ENCODE measurements at regions not wholly inside any gene's neighbourhood (a gene's known extent, or its start where the extent isn't known, plus 50 kb on each side); places are given as distances from the start of the nearest gene placed in this dataset.

DNA sequence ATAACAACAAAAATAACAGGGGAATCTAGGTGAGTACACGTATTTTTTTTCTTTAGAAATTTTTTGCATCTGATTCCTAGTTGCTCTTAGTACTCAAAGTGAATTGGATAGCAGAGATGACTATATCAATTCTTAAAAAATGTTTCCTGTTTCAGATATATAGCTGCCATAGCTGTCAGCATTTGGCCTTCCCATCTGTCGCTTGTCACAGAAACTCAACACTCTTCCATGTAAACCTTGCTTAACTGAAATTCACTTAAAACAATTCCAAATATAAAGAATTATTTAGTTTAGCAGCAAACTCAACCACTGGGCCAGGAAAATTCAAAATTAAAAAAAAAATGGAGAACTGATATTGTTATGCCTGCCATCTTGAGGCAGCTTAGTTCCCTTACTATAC lies 807.5 kb downstream of the IGSF11 start:
- no peak for TF ChIP-seq CTCF (IDR thresholded peaks at IDR 0.05)
- intact Hi-C loops (cut with DNase I) = no loop called here
- Histone ChIP-seq H3K27me3 (ENCODE audit: insufficient read depth in 3 of 3, low read length in 2 of 3) (no peaks in the 10 kb centered on the region), H3K4me3 (no peak overlapping the region), H3K36me3 (ENCODE audit: insufficient read depth in 1 of 2, low read depth in 1 of 2) (no peaks in the 10 kb centered on the region), H3K4me1 (no peaks in the 10 kb centered on the region), H3K9me3 (no peaks in the 10 kb centered on the region), H3K27ac (no peak overlapping the region)
- WGBS, 3 donors = 69 to 81% (median 73%) methylated on average over 2 of the region's 2 CpGs
- no peak for ATAC-seq
- no peak for DNase-seq

GRCh38 chr3:118228151-118228550 lies 806.5 kb downstream of the IGSF11 start:
- ATAC-seq = no peak
- intact Hi-C loops (cut with DNase I) = no loop called here
- no peak for DNase-seq
- 53 to 68% (median 59%) methylated on average over 1 of the region's 1 CpG for WGBS, 3 donors
- Histone ChIP-seq H3K27me3 (ENCODE audit: insufficient read depth in 3 of 3, low read length in 2 of 3) (no peaks in the 10 kb centered on the region), H3K27ac (no peak overlapping the region), H3K4me1 (no peaks in the 10 kb centered on the region), H3K9me3 (no peaks in the 10 kb centered on the region), H3K4me3 (no peak overlapping the region), H3K36me3 (ENCODE audit: insufficient read depth in 1 of 2, low read depth in 1 of 2) (no peaks in the 10 kb centered on the region)
- no peak for TF ChIP-seq CTCF (IDR thresholded peaks at IDR 0.05)

DNA sequence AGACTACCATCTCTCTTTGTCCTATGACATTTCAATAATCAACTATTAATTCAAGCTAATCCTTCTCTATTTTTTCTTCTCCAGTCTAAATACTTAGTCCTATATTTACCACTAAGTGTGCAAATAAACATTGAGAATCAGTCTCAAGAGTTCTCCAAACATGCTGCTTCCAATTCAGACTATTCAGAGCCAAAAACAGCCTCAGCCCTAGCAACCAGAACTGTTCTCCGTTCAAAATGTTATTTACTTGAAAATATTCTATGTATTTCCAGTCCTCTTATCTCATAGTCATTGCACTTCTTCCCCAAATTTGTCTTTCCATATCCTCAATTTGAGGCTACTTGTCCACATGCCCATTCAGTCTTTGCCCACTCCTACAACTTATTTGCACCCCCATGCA lies 805.5 kb downstream of the IGSF11 start:
- intact Hi-C loops (cut with DNase I) = no loop called here
- Histone ChIP-seq H3K36me3 (ENCODE audit: insufficient read depth in 1 of 2, low read depth in 1 of 2) (no peaks in the 10 kb centered on the region), H3K4me1 (no peaks in the 10 kb centered on the region), H3K27me3 (ENCODE audit: insufficient read depth in 3 of 3, low read length in 2 of 3) (no peaks in the 10 kb centered on the region), H3K4me3 (no peak overlapping the region), H3K27ac (no peak overlapping the region), H3K9me3 (no peaks in the 10 kb centered on the region)
- ATAC-seq (no peak), DNase-seq (no peak)
- no peak for TF ChIP-seq CTCF (IDR thresholded peaks at IDR 0.05)
- 62 to 66% (median 63%) methylated on average over 1 of the region's 1 CpG for WGBS, 3 donors

DNA sequence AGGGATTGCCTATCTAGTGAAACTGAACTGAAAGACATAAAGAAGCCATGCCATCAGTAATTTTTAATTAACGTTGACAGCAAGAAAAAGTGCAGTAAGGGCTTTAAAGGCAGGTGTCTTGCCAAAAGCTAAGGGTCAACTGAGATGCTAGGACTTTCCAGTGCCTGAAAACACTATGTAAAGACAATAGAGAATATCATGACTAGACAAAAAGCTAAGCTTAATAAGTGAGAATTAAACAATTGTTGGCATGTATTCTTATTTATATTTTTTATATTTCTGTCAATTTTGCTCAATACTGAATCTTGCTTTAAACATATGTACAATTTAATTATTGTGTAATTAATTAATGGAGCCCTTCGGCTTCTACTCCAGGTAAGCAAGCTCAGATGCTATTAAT lies 803.1 kb downstream of the IGSF11 start:
- WGBS, 3 donors = 60 to 74% (median 72%) methylated on average over 2 of the region's 2 CpGs
- no peak for DNase-seq
- Histone ChIP-seq H3K27me3 (ENCODE audit: insufficient read depth in 3 of 3, low read length in 2 of 3) (no peaks in the 10 kb centered on the region), H3K36me3 (ENCODE audit: insufficient read depth in 1 of 2, low read depth in 1 of 2) (no peaks in the 10 kb centered on the region), H3K9me3 (no peaks in the 10 kb centered on the region), H3K4me3 (no peak overlapping the region), H3K4me1 (no peaks in the 10 kb centered on the region), H3K27ac (no peak overlapping the region)
- intact Hi-C loops (cut with DNase I) = no loop called here
- TF ChIP-seq CTCF (IDR thresholded peaks at IDR 0.05) = no peak
- ATAC-seq = no peak

- Histone ChIP-seq H3K36me3 (ENCODE audit: insufficient read depth in 1 of 2, low read depth in 1 of 2) (no peaks in the 10 kb centered on the region), H3K4me3 (no peak overlapping the region), H3K4me1 (no peaks in the 10 kb centered on the region), H3K27me3 (ENCODE audit: insufficient read depth in 3 of 3, low read length in 2 of 3) (no peaks in the 10 kb centered on the region), H3K9me3 (no peaks in the 10 kb centered on the region), H3K27ac (no peak overlapping the region)
- no peak for TF ChIP-seq CTCF (IDR thresholded peaks at IDR 0.05)
- DNase-seq (no peak), ATAC-seq (no peak)
- intact Hi-C loops (cut with DNase I) = no loop called here
- WGBS, 3 donors = 70 to 76% (median 71%) methylated on average over 5 of the region's 5 CpGs
Measured at GRCh38 chr3:118239253-118239652, 795.4 kb downstream of the IGSF11 start.
